Daoy (cell line): ENCODE measurements at regions not wholly inside any gene's neighbourhood (a gene's known extent, or its start where the extent isn't known, plus 50 kb on each side); places are given as distances from the start of the nearest gene placed in this dataset.

Source experiments
- DNase-seq: peaks from one replicate; pipeline ENCODE4 v3.0.0-alpha.2; 2015; ENCODE audit warnings: low read depth

- no peak for DNase-seq
These were observed 238.4 kb downstream of the ZEB2 start for GRCh38 chr2:144281476-144281875.

- no peak for DNase-seq
These were observed 239.9 kb downstream of the ZEB2 start for GRCh38 chr2:144280009-144280408.

GRCh38 chr2:144279165-144279564 lies 240.8 kb downstream of the ZEB2 start:
- no peak for DNase-seq

- DNase-seq = no peak
These were observed 242.1 kb downstream of the ZEB2 start for GRCh38 chr2:144277622-144278354.

- no peak for DNase-seq
These were observed 244.6 kb downstream of the ZEB2 start for GRCh38 chr2:144275340-144275739.

- no peak for DNase-seq
These were observed 245.8 kb downstream of the ZEB2 start for GRCh38 chr2:144274131-144274530.

- no peak for DNase-seq
These were observed 249.0 kb downstream of the ZEB2 start for GRCh38 chr2:144270951-144271350.

GRCh38 chr2:144268036-144268678 lies 251.8 kb downstream of the ZEB2 start:
- DNase-seq = no peak

GRCh38 chr2:144267239-144267638 lies 252.7 kb downstream of the ZEB2 start:
- no peak for DNase-seq

GRCh38 chr2:144265654-144266053 lies 254.3 kb downstream of the ZEB2 start:
- DNase-seq = no peak

- no peak for DNase-seq
These were observed 258.0 kb downstream of the ZEB2 start for GRCh38 chr2:144261966-144262365.

- no peak for DNase-seq
These were observed 258.6 kb downstream of the ZEB2 start for GRCh38 chr2:144261336-144261735.

- DNase-seq = no peak
These were observed 260.6 kb downstream of the ZEB2 start for GRCh38 chr2:144259332-144259731.

GRCh38 chr2:144258154-144258553 lies 261.8 kb downstream of the ZEB2 start:
- no peak for DNase-seq

GRCh38 chr2:144256996-144257707 lies 262.8 kb downstream of the ZEB2 start:
- no peak for DNase-seq

- DNase-seq = no peak
These were observed 265.3 kb downstream of the ZEB2 start for GRCh38 chr2:144254342-144255235.

- no peak for DNase-seq
These were observed 266.2 kb downstream of the ZEB2 start for GRCh38 chr2:144253743-144254142.

GRCh38 chr2:144252694-144253093 lies 267.2 kb downstream of the ZEB2 start:
- DNase-seq = no peak

GRCh38 chr2:144249035-144249637 lies 270.8 kb downstream of the ZEB2 start:
- no peak for DNase-seq

GRCh38 chr2:144248350-144249034 lies 271.4 kb downstream of the ZEB2 start:
- DNase-seq = no peak

- no peak for DNase-seq
These were observed 275.0 kb downstream of the ZEB2 start for GRCh38 chr2:144244938-144245337.
